ENCODE measurements at regions not wholly inside any gene's neighbourhood (a gene's known extent, or its start where the extent isn't known, plus 50 kb on each side); places are given as distances from the start of the nearest gene placed in this dataset.
"Not testable (repeated sequence)": the region's sequence is repeated elsewhere in the genome, so short reads cannot be mapped to it uniquely, and the experiment has no call there.

GRCh38 chr2:224151680-224152310 is 112.7 kb upstream of the SERPINE2 start:
- ATAC-seq = no peak
- Histone ChIP-seq H3K36me3 (no peaks in the 10 kb centered on the region), H3K27ac (no peak overlapping the region), H3K4me3 (no peak overlapping the region), H3K4me1 (no peaks in the 10 kb centered on the region), H3K9me3 (no peaks in the 10 kb centered on the region), H3K27me3 (no peaks in the 10 kb centered on the region)
- DNase-seq = no peak
- intact Hi-C loops (cut with DNase I) = no loop called here
- no peak for TF ChIP-seq CTCF (IDR thresholded peaks at IDR 0.05)

GRCh38 chr2:224151161-224151560 is 112.1 kb upstream of the SERPINE2 start:
- H3K27ac ChIP-seq = no peak overlapping the region
- H3K9me3 ChIP-seq = no peaks in the 10 kb centered on the region
- no peaks in the 10 kb centered on the region for H3K27me3 ChIP-seq
- no peak for DNase-seq
- no peak for ATAC-seq
- no peak overlapping the region for H3K4me3 ChIP-seq
- H3K36me3 ChIP-seq = no peaks in the 10 kb centered on the region
- intact Hi-C loops (cut with DNase I) = no loop called here
- no peak for TF ChIP-seq CTCF (IDR thresholded peaks at IDR 0.05)
- no peaks in the 10 kb centered on the region for H3K4me1 ChIP-seq

GRCh38 chr2:224148058-224148457 is 109.0 kb upstream of the SERPINE2 start:
- ATAC-seq; intact Hi-C loops (cut with DNase I); H3K27ac ChIP-seq: not testable (repeated sequence)

GRCh38 chr2:224147174-224147573 is 108.1 kb upstream of the SERPINE2 start:
- ATAC-seq = no peak
- H3K9me3 ChIP-seq = no peaks in the 10 kb centered on the region
- peaks cover 0 to 6% of the 10 kb centered on the region in 2 donors for H3K27me3 ChIP-seq
- H3K4me3 ChIP-seq = no peak overlapping the region
- no peak for TF ChIP-seq CTCF (IDR thresholded peaks at IDR 0.05)
- H3K4me1 ChIP-seq = no peaks in the 10 kb centered on the region
- H3K36me3 ChIP-seq = no peaks in the 10 kb centered on the region
- no peak for DNase-seq
- intact Hi-C loops (cut with DNase I) = no loop called here
- no peak overlapping the region for H3K27ac ChIP-seq

More at GRCh38 chr2:224148058-224148457, 109.0 kb upstream of the SERPINE2 start:
- DNase-seq, H3K4me3 ChIP-seq, H3K36me3 ChIP-seq, H3K4me1 ChIP-seq, H3K27me3 ChIP-seq, H3K9me3 ChIP-seq: not testable (repeated sequence)

GRCh38 chr2:224146356-224147160 is 107.5 kb upstream of the SERPINE2 start:
- Histone ChIP-seq H3K4me1 (no peaks in the 10 kb centered on the region), H3K27me3 (peaks cover 0 to 6% of the 10 kb centered on the region in 2 donors), H3K4me3 (no peak overlapping the region), H3K36me3 (no peaks in the 10 kb centered on the region), H3K9me3 (no peaks in the 10 kb centered on the region), H3K27ac (no peak overlapping the region)
- TF ChIP-seq CTCF (IDR thresholded peaks at IDR 0.05) = no peak
- DNase-seq = no peak
- intact Hi-C loops (cut with DNase I) = no loop called here
- no peak for ATAC-seq
